Activated CD4-positive, CD25-positive, alpha-beta regulatory T cell treated with anti-CD3 and anti-CD28 coated beads, Interleukin-2, amount 50 U/mL, for 24 hours (primary cell): ENCODE measurements at regions not wholly inside any gene's neighbourhood (a gene's known extent, or its start where the extent isn't known, plus 50 kb on each side); places are given as distances from the start of the nearest gene placed in this dataset.

ENCODE experiments used
- ATAC-seq, 2 donors: fragments of 150-1000 bp; cut with Tn5 transposase; one replicate each; pipeline ENCODE4 v1.10.0; 2021; ENCODE audit warnings: mild to moderate bottlenecking in 1 of 2, moderate library complexity in 1 of 2

DNA sequence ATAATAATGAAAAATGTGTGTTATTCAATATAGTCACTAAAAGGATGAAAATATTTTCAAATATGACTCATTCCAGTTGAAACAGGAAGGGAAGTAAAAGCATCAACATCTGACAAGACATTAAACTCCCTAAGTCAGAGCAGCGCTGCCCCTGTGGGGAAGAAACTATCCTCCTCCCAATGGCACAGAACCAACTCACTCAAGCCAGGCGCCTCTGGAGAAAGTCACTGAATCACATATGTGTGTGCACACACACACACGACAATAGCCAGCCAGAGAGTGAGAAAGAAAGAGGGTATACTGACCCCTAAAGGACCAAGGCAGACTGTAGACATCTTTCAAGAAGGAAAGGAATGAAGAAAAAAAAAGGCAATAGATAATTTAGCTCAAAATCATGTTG is 126.9 kb downstream of the SETD4 start:
- ATAC-seq = no peak

DNA sequence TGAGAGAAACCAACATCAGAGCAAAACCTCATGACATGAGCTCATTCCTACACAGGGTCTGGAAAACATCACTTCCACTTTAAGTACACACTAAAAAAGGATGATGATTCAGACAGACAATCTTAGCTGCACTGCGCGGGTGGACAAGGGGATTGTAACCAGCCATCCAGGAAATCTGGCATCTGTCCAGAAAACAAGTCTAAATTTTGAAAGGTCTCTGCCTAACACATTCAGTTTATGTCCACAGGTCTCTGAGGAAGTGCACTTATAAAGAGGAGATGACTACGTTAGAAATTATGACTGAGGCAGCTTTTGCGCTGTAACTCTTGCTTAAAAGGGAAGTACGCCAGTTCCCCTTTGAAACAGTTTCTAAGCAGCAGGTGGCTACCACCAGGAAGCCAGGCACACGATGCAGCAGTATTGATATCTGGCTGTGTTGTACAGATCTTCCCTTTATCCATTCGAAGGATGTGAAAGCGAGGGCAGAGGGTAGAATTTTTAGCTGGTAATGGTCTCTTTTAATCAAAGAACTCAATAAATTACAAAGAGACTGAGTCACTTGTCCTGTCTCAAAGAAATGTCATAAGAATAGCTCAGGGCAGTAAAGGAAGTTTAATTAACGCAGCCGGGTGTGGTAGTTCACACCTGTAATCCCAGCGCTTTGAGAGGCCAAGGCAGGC is 128.0 kb downstream of the SETD4 start:
- ATAC-seq = peak; percentile 53 to 64

DNA sequence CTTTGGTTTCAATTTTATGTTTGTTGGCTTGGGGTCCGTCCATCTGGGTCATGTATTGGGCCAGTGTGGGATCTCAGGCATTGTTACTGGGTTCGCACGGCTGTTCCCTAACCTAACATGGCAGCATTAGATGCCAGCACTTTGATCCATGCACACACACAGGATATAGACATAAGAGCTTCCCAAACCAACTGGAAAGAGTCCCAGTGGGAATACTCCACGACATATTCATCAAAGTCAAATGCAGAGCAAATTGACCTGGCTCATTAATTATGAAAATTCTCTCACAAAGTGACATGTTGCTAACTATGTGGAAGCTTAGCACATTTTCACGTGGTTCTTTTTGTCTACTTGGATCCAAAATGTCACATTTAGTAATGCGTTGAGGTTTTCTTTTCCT is 130.4 kb downstream of the SETD4 start:
- no peak for ATAC-seq

DNA sequence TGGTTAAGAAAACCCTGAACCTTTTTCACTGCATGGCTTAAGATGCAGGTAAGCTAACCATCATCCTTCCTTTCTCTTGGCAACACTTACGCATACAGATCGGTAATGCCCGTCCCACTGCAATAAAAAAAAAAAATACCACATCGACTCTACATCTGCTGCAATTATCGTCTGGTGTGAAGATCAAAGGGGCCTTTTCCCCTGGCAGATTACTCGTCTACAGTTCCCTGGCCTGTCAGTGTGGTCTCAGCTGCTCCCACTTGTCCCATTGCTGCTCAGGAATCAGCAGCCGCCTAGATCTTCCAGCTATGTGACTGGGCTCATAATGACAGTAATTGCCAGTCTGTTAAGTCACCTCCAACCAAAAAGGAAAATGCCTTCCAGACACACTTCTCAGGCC is 133.1 kb downstream of the SETD4 start:
- ATAC-seq = no peak

DNA sequence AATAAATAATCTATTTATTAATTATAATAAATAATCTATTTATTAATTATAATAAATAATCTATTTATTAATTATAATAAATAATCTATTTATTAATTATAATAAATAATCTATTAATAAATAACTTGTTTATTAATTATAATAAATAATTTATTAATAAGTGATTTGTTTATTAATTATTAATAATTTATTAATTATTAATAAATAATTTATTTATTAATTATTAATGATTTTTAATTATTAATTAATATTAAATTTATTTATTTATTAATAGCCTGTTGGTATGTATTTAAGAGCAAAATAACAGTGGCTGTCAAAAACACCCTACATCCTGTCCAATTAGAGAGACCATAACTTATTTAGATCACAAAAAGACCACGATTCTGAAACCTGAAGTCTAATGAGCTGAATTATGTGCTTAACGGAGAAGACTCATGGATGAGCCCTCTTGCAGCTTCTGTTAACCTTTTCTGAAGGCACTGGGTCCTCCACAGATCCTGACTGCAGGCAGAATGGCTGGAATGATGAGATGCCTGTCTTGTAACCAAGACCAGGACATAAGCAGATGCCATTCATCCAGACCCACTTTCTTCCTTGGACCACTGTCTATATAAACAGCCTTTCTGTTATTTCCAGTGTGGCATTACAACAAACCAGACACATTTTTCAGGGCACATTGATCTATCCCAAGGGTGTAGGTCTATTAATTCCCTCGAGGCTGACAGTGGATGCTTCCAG is 134.2 kb downstream of the SETD4 start:
- ATAC-seq = no peak

DNA sequence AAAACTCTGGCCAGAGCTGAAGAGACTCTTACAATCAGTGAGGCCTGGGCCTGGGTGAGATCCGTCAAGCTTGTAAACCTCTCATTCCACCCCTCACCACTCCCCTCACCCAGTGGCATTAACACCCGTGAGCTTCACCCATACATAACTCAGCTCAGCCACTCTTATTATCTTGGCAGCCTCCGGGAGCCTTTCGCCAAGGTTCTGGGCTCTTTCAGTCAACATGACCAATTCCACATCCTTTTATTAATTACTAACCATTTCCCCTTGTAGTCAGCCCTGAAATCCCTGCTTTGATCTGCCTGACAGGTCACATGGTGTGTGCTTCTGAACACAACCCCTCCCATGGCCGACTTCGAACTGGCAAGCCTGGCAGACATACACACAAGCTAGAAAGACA is 134.8 kb downstream of the SETD4 start:
- ATAC-seq = peak in 1 of 2 donors; percentile 20

DNA sequence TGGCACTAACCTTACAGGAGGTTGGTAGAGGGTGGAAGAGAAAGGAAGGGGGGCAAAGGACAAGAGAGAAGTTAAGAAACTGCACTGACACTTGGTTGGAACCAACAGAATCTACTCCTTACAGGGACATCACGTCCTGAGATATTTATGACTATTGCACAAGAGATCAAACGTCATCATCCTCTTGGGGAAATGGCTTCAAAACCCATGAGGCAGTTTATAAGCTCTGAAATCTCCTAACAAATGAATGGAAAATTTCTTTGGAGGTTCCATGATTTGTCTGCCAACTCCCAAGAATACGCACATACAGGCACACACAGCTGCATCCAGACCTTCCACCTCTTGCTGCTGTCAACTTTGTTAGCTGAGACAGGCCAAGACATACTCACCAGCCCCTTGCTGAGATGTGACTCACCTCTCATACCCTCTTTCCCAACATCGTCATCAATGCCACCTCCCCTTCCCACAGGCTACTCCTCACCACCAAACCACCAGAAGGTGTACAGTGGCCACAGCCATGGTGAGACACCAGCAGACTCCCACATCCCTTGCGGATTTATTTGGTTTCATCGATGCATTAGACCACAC is 135.5 kb downstream of the SETD4 start:
- ATAC-seq = peak; percentile 35 to 43

DNA sequence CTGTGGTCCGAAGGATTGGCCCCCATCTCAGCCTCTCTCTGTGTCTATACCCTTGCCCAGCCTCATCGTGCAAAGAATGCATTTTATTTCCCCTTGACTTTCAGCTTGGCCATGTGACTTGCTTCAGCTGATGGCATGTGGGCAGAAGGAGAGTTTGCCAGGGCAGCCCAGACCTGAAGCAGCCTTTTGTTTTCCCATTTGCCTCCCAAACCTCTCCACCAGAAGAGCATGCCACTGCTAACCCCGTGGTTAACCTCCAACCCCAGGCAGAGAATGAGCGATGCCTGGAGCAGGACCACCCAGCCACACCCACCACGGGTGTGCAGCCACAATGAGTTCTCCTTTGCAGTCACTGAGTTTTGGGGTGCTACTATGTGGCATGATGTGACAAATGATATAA is 136.4 kb downstream of the SETD4 start:
- ATAC-seq = no peak

DNA sequence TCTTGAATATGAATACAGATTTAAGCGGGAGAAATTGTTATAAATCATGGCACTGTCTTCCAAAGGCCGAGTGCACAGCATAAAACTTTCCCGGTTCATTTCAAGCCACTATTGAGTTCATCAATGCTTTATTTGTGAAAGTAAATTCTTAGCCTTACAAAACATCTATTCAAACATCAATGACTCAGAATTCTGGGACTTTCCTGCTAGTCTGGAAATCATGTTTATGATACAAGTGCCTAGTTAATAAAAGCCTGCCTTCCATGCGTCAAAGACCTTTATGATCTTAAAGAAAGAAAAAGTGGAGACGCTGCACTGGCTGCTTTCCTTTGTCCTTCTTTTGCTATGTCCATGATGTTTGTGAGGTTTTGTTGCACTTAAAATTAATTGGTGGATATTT is 137.7 kb downstream of the SETD4 start:
- no peak for ATAC-seq

DNA sequence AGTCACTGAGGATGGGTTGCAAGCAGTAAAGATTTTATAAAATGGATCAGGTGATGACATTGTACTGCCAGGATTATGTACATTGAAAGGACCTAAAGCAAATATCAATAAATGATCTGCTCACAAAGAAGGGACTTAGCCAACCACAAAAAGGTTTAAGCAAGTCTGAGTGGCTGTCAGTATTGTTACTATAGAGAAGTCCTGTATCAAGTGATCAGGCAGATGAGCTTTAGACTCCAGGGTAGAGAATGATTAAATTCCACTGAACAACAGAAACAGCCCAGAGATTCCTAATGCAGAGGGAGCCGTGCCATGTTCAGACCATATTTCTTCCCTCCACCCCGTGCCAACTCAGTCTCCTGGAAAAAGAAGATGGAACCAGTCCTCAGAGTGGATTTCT is 138.9 kb downstream of the SETD4 start:
- no peak for ATAC-seq

DNA sequence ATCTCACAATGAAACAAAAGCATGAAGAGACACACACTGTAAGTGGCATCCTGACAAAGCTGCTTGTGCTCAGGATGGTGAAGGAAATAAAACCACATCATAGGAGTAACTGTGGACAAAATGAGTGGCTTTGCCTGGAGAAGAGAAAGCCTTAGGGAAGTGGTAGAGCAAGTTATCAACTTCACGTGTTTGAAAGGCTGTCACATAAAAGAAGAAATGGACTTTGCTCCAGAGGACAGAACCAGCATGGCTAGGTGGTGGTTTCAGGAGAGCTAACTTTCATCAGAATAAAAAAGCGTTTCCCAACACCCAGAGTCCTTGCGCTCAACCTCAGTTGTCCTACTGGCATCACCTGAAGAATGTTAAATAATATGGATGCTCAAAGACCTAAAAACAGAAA is 139.9 kb downstream of the SETD4 start:
- ATAC-seq = no peak

DNA sequence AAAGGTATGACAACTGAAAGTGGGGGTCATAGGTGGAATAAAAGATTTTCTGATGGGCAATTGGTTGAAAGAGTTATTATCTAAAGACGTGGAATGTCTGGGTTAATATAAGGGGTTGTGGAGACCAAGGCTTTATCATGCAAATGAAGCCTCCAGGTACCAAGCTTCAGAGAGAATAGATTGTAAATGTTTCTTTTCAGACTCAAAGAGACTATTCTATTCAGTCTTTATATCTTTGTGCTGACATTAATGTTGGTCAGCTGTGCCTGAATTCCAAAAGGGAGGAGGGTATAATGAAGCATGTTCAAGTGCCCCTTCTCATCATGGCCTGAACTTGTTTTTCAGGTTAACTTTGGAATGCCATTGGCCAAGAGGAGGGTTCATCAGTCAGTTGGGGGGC is 145.3 kb downstream of the SETD4 start:
- no peak for ATAC-seq

DNA sequence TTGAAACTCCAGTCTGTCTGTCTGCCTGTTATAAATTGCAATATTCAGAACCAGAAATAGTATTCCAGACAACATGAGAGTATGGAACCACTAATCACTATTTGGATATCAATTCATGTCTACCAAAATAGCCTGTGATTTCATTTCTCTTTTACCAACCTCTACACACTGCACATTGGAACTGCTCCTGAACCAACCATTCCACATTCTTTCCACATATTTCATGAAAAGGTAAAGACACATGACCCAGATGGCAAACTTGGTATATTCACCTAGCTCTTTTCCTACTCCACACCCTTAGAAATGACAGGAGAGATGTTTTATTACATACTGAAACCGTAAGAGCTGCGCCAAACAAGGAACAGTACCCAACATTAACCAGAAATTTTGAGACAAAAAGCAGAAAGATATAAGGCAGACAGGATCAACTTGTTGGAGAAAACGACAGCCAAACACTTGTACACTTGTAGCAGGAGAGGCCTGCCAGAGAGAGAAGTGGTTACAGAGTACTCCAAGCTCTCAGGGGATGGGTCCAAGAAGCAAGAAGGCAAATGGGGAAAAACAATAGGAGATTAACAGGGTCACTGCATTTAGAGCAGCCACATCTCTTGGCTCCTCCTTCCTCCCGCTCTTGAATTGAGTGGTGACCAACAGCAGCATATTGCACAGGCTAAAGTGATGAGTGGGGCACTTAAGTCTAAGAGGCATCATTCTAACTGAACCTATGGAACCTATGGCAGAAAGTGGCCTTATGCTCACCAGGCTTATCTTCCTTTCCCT is 148.7 kb downstream of the SETD4 start:
- ATAC-seq = no peak

DNA sequence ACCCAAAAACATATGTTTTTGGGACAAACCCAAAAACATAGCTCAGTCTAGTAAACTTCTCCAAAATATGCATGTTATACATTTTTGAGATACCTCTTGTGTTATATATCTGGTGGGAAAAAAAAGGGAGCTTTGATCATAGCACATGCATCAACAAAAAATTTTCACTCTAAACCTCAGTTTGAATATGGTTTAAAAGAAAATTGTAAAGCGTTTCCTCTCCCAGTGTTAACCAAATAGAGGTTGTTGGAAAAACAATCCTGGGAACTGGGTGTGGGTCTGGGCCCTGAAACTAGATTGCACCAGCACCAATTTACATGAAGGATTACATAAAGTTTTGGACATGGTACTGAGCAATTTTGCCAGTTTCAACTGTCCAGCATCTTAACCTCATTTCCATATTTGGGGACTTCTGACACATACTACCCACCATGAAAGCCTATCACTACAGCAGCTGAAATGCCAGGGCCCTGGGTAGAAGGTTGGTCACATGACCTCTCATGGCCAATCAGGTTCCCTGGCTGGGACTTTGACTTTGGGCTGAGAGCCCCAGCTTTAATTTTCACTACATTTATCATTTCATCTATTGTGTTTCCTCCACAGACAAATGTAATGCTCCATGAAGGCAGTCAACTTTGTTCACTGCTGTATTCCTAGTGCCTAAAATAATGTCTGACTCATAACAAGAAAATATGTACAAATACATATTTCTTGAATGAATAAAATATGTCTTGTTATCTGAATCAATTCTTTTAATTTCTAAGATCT is 150.7 kb downstream of the SETD4 start:
- ATAC-seq = no peak

DNA sequence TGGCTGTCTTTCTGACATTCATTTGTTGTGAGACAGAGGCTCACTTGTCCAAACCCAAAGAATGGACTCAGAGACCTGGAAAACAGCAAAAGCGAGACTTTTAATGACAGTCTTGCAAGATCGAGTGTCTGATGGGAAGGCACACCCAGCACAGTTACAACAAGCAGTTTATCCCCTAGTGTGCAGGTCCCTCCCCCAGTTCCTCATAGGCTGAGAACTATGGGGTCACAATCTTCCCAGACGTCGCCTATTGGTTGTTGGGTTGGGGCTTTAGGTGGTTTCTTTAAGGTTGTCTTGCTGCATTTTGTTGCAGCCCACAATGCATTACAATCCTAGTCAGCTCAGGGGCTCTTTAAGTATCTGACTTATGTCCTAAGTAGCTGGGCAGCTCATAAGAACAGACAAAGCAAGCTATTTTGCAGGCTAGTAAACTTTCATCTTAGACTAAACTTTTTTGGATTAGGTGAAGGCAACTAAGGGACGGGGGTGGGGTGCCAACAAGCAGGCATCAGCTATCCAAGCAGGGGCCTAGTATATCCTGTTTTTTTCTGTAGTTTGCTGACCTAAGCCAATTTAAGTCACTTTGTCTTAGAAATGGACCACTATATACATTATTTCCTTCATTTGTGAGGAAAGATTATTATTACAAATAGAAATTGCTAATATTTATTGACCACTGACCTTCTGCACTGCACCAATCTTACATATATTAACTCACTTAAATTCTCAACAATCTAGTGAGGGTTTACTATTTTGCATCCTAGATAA is 151.8 kb downstream of the SETD4 start:
- no peak for ATAC-seq

DNA sequence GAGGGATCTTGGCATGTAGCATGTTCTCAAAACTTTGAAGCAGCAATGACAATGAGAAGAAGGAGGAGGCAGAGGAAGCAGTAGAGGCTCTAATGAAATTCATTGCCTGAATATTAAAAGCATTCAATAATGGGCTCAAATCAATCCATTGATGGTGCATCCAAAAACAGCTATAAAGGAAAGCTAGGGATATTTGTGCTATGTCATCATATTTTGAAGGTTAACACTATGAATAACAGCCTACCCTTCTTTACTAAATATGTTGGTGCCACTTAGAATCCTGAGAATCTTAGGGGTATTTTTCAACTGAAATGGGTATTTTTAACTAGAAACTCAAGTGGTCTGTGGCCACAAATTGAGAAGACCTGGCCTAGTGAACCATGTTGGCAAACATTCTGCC is 153.7 kb downstream of the SETD4 start:
- ATAC-seq = no peak

DNA sequence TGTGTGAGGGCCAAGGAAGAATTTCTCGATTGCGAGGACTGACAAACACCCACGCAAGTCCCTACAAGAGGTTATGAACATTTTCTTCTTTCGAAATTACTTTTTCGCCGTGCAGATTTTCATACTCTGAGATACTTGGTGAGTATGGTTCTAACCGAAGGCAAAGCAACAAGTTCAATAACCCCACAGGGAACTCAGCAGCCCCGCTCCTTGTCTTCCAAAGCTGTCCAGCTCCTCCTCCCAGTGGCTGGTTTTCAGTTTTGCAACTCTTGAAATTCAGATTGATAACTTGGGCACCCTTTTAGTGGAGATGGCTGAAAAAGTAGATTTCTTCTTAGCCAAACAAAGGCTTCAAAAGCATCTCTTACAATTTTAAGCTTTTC is 154.4 kb downstream of the SETD4 start:
- no peak for ATAC-seq

DNA sequence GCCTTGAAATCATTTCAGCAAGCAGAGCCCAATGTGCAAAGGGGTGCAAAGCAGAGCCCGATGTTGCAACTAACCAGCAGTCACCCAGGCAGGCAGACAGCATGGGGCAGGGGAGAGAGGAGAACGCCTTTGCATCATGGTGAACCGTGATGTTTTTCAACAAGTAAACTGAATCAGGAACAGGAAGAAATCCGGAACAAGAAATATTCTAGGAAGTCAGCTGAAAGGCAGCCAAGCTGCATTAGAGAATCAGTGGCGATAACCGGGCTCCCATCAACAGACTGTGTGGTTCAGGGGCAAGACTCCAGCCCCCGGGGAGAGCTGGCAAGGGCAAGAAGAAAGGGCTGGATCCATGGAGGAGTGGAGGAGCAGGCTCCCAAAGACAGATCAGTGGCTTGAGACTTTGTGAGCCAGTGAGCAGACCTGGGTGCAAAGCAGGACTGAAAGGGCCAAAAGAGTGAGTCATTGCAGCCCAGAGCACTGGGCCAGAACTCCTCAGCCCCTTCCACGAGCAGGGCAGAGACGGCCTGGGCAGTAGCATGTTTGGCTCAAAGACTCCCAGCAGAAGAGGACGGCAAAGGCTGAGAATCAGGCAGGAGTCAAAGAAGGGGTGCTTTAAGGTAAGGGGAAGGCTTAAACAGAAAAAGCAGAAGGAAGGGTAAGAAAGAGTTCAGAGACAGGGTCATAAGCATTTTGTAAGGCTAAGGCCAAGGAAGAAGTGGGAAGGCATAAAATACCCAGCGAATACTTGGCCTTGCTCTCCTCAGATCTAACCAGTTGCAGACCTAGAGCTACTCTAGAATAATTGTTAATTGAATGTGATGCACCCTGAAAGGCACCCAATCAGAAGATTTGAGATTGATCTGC is 155.0 kb downstream of the SETD4 start:
- no peak for ATAC-seq

DNA sequence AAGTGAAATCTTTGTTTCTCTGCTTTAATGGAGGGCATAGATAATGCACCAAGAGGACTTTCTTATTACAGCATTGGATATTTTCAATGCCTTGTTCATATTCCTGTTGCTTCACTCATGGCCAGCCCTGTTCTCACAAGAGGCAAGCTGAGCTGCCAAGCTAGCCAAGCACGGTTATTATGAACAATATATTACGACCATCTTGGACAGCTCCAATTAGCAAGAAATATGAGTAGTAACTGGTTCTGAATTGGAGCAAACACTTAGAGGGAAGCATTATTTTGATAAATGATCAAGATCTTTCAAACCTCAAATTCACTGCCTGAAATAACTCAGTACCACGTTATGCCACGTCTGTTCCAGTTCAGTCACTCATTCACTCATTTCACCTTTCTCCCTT is 159.8 kb downstream of the SETD4 start:
- no peak for ATAC-seq

DNA sequence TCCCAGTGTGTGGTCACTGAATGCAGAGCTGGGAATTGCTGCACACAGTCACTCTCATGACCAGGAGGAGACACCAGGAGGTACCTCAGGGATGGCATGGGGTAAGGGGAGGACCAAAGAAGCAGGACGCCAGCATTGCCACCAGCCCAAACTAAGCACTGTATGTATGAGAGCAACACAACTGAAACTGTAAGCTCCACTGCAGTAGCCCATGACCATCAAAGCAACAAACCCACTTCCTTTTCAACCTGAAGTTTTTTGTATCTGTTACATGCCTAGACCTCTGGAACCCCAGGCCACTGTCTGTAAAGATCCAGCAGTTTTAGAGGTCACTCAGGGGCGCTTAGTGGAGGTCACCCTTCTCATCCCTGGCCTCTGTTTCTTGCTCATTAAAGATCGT is 164.3 kb downstream of the SETD4 start:
- ATAC-seq = no peak

DNA sequence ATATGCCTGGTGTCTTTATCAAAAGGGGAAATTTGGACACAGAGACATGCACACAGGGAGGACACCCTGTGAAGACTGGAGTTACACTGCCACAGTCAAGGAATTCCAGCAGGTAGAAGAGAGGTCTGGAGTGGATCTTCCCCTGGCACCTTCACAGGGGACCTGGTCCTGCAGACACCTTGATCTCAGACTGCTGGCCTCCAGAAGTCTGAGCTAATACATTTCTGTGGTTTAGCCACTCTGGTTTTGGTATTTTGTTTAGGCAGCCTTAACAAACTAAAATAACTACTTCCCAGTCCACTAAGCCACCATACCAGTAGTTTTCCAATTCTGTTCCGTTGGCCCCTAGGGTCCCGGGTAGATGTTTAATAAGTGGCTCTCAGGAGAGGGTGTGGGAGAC is 164.7 kb downstream of the SETD4 start:
- ATAC-seq = no peak
